ENCODE measurements at regions not wholly inside any gene's neighbourhood (a gene's known extent, or its start where the extent isn't known, plus 50 kb on each side); places are given as distances from the start of the nearest gene placed in this dataset.

GRCh38 chr7:106715730-106716129 is 54.8 kb upstream of the CCDC71L start (continued):
- no peak for TF ChIP-seq CTCF (conservative IDR thresholded peaks at IDR 0.05; ENCODE audit: low read depth in 2 of 2)
- no peak for TF ChIP-seq STAT1 (IDR thresholded peaks at IDR 0.05; ENCODE audit: unreplicated experiment)
- no peak for TF ChIP-seq ZNF331 (CRISPR knock-in tag; IDR thresholded peaks at IDR 0.05; ENCODE audit: low read depth)
- no peak for TF ChIP-seq NANOG (IDR thresholded peaks at IDR 0.05; ENCODE audit: borderline replicate concordance)
- TF ChIP-seq ETS1 (IDR thresholded peaks at IDR 0.05), result no peak
- no peak for TF ChIP-seq JUNB (IDR thresholded peaks at IDR 0.05; ENCODE audit: unreplicated experiment)
- TF ChIP-seq POLR2AphosphoS5 (IDR thresholded peaks at IDR 0.05; ENCODE audit: low read depth), result no peak

- Histone ChIP-seq H3K79me2 (replicated peaks; ENCODE audit: insufficient read depth) (no peaks in the 10 kb centered on the region), H3F3A (replicated peaks; ENCODE audit: low read depth) (no peaks in the 10 kb centered on the region), H3K27me3 (ENCODE audit: insufficient read depth) (no peaks in the 10 kb centered on the region), H3K27ac (ENCODE audit: low read depth) (no peak overlapping the region), H3K4me1 (ENCODE audit: insufficient read depth) (no peaks in the 10 kb centered on the region), H4K20me1 (replicated peaks; ENCODE audit: insufficient read depth) (no peaks in the 10 kb centered on the region), H3K4me2 (no peak overlapping the region), H3K36me3 (ENCODE audit: insufficient read depth) (no peaks in the 10 kb centered on the region), H2AFZ (0 out of 2 replicates have a peak overlapping the region, but pooled peaks have one; percentile 20), H3K9me2 (ENCODE audit: insufficient read depth) (peaks cover 15% of the 10 kb centered on the region; the same call in 1 of the 2 replicates), H3K4me3 (no peak overlapping the region)
- Mint-ChIP-seq H3K27ac (no peak overlapping the region), H3K4me1 (no peaks in the 10 kb centered on the region; the same call in 2 of the 3 replicates), H3K9me3 (peaks cover 10% of the 10 kb centered on the region; the same call in 2 of the 3 replicates), H3K4me3 (no peak overlapping the region), H3K36me3 (ENCODE audit: low read depth) (no peaks in the 10 kb centered on the region), H3K27me3 (ENCODE audit: insufficient read depth, low read depth, poor library complexity) (no peaks in the 10 kb centered on the region)
- DNase-seq (ENCODE audit: low spot score), result no peak
- ATAC-seq, result no peak
- TF ChIP-seq CTCF (conservative IDR thresholded peaks at IDR 0.05; ENCODE audit: low read depth in 2 of 2) (no peak), ETS1 (IDR thresholded peaks at IDR 0.05) (no peak), ZNF462 (CRISPR knock-in tag; IDR thresholded peaks at IDR 0.05) (no peak), POLR2AphosphoS5 (IDR thresholded peaks at IDR 0.05; ENCODE audit: low read depth) (no peak), STAT1 (IDR thresholded peaks at IDR 0.05; ENCODE audit: unreplicated experiment) (no peak)
Measured at GRCh38 chr7:106717254-106717954, 56.4 kb upstream of the CCDC71L start.

Data from GM23338 (cell line).